HUES6 (cell line): ENCODE measurements at regions not wholly inside any gene's neighbourhood (a gene's known extent, or its start where the extent isn't known, plus 50 kb on each side); places are given as distances from the start of the nearest gene placed in this dataset.
"Not testable (repeated sequence)": the region's sequence is repeated elsewhere in the genome, so short reads cannot be mapped to it uniquely, and the experiment has no call there.

Experiments used
- H3K27ac ChIP-seq: 2 replicates; pipeline ENCODE4 v1.7.0; 2013; ENCODE audit warnings: low read depth, mild to moderate bottlenecking, low read length, inconsistent platforms
- H3K27me3 ChIP-seq: 2 replicates; pipeline ENCODE4 v1.6.1; 2013; ENCODE audit warnings: low read length; ENCODE audit not compliant: control insufficient read depth, insufficient read depth
- H3K36me3 ChIP-seq: 2 replicates; pipeline ENCODE4 v1.6.1; 2013; ENCODE audit warnings: low read length; ENCODE audit not compliant: control insufficient read depth, insufficient read depth
- H3K4me1 ChIP-seq: 2 replicates; pipeline ENCODE4 v1.6.1; 2013; ENCODE audit warnings: low read length; ENCODE audit not compliant: control insufficient read depth, insufficient read depth
- H3K4me3 ChIP-seq: 2 replicates; pipeline ENCODE4 v1.5.1; 2013; ENCODE audit warnings: low read depth, low read length
- H3K9ac ChIP-seq: one replicate; pipeline ENCODE4 v1.6.1; 2013; ENCODE audit warnings: mild to moderate bottlenecking, low read length
- H3K9me3 ChIP-seq: 2 replicates; pipeline ENCODE4 v1.6.1; 2013; ENCODE audit warnings: low read depth, low read length; ENCODE audit not compliant: control insufficient read depth, insufficient read depth

GRCh38 chr7:86049910-86050309, 593.8 kb upstream of the GRM3 start:
- H3K9me3 ChIP-seq = no peaks in the 10 kb centered on the region
- H3K36me3 ChIP-seq = no peaks in the 10 kb centered on the region
- H3K27me3 ChIP-seq = no peaks in the 10 kb centered on the region
- H3K4me1 ChIP-seq = no peaks in the 10 kb centered on the region
- no peak overlapping the region for H3K27ac ChIP-seq
- no peak overlapping the region for H3K9ac ChIP-seq
- no peak overlapping the region for H3K4me3 ChIP-seq

- not testable (repeated sequence) for H3K4me3 ChIP-seq, H3K4me1 ChIP-seq, H3K36me3 ChIP-seq, H3K9ac ChIP-seq, H3K9me3 ChIP-seq, H3K27ac ChIP-seq, H3K27me3 ChIP-seq
Measured at GRCh38 chr7:86045197-86045596, 598.5 kb upstream of the GRM3 start.

GRCh38 chr7:86025807-86026206, 617.9 kb upstream of the GRM3 start:
- H3K27ac ChIP-seq = no peak overlapping the region
- H3K4me3 ChIP-seq = no peak overlapping the region
- no peaks in the 10 kb centered on the region for H3K36me3 ChIP-seq
- H3K27me3 ChIP-seq = no peaks in the 10 kb centered on the region
- no peak overlapping the region for H3K9ac ChIP-seq
- H3K4me1 ChIP-seq = no peaks in the 10 kb centered on the region
- H3K9me3 ChIP-seq = no peaks in the 10 kb centered on the region

GRCh38 chr7:86013662-86014061, 630.0 kb upstream of the GRM3 start:
- Histone ChIP-seq H3K36me3 (no peaks in the 10 kb centered on the region), H3K4me1 (no peaks in the 10 kb centered on the region), H3K9ac (no peak overlapping the region), H3K27me3 (no peaks in the 10 kb centered on the region), H3K27ac (no peak overlapping the region), H3K9me3 (no peaks in the 10 kb centered on the region), H3K4me3 (no peak overlapping the region)

GRCh38 chr7:86012971-86013370, 630.7 kb upstream of the GRM3 start:
- no peak overlapping the region for H3K9ac ChIP-seq
- no peaks in the 10 kb centered on the region for H3K36me3 ChIP-seq
- no peaks in the 10 kb centered on the region for H3K27me3 ChIP-seq
- no peak overlapping the region for H3K27ac ChIP-seq
- H3K4me3 ChIP-seq = no peak overlapping the region
- H3K4me1 ChIP-seq = no peaks in the 10 kb centered on the region
- no peaks in the 10 kb centered on the region for H3K9me3 ChIP-seq

GRCh38 chr7:86008898-86009297, 634.8 kb upstream of the GRM3 start:
- Histone ChIP-seq H3K4me3 (no peak overlapping the region), H3K9me3 (no peaks in the 10 kb centered on the region), H3K36me3 (no peaks in the 10 kb centered on the region), H3K9ac (no peak overlapping the region), H3K27ac (no peak overlapping the region), H3K27me3 (no peaks in the 10 kb centered on the region), H3K4me1 (no peaks in the 10 kb centered on the region)

GRCh38 chr7:86006909-86007308, 636.8 kb upstream of the GRM3 start:
- H3K27me3 ChIP-seq = no peaks in the 10 kb centered on the region
- no peak overlapping the region; the same call in 1 of the 2 replicates for H3K27ac ChIP-seq
- H3K4me1 ChIP-seq = no peaks in the 10 kb centered on the region
- H3K36me3 ChIP-seq = no peaks in the 10 kb centered on the region
- no peak overlapping the region for H3K4me3 ChIP-seq
- no peaks in the 10 kb centered on the region for H3K9me3 ChIP-seq
- no peak overlapping the region for H3K9ac ChIP-seq

- H3K9ac ChIP-seq = no peak overlapping the region
Measured at GRCh38 chr7:86002858-86003257, 640.9 kb upstream of the GRM3 start.

GRCh38 chr7:85997515-85997914, 646.2 kb upstream of the GRM3 start:
- no peak overlapping the region for H3K27ac ChIP-seq
- H3K4me3 ChIP-seq = no peak overlapping the region
- H3K36me3 ChIP-seq = no peaks in the 10 kb centered on the region
- no peaks in the 10 kb centered on the region for H3K4me1 ChIP-seq
- H3K9ac ChIP-seq = no peak overlapping the region
- H3K27me3 ChIP-seq = no peaks in the 10 kb centered on the region
- no peaks in the 10 kb centered on the region for H3K9me3 ChIP-seq

More at GRCh38 chr7:86002858-86003257, 640.9 kb upstream of the GRM3 start:
- Histone ChIP-seq H3K4me1 (no peaks in the 10 kb centered on the region), H3K27me3 (no peaks in the 10 kb centered on the region), H3K36me3 (no peaks in the 10 kb centered on the region), H3K4me3 (no peak overlapping the region), H3K27ac (no peak overlapping the region), H3K9me3 (no peaks in the 10 kb centered on the region)

- Histone ChIP-seq H3K36me3 (no peaks in the 10 kb centered on the region), H3K27ac (no peak overlapping the region), H3K4me3 (no peak overlapping the region), H3K4me1 (no peaks in the 10 kb centered on the region), H3K27me3 (no peaks in the 10 kb centered on the region), H3K9ac (no peak overlapping the region), H3K9me3 (no peaks in the 10 kb centered on the region)
Measured at GRCh38 chr7:85995101-85995500, 648.6 kb upstream of the GRM3 start.

- H3K4me1 ChIP-seq = peaks cover 9% of the 10 kb centered on the region
- no peak overlapping the region for H3K27ac ChIP-seq
- no peaks in the 10 kb centered on the region for H3K9me3 ChIP-seq
- no peaks in the 10 kb centered on the region for H3K36me3 ChIP-seq
- H3K27me3 ChIP-seq = no peaks in the 10 kb centered on the region
- no peak overlapping the region for H3K4me3 ChIP-seq
- H3K9ac ChIP-seq = no peak overlapping the region
Measured at GRCh38 chr7:85980740-85981139, 663.0 kb upstream of the GRM3 start.

- H3K36me3 ChIP-seq = no peaks in the 10 kb centered on the region
- H3K4me1 ChIP-seq = peaks cover 9% of the 10 kb centered on the region
- H3K9ac ChIP-seq = no peak overlapping the region
- H3K9me3 ChIP-seq = no peaks in the 10 kb centered on the region
- no peak overlapping the region for H3K4me3 ChIP-seq
- no peaks in the 10 kb centered on the region for H3K27me3 ChIP-seq
- H3K27ac ChIP-seq = no peak overlapping the region
Measured at GRCh38 chr7:85974176-85974575, 669.5 kb upstream of the GRM3 start.
